ENCODE measurements at regions not wholly inside any gene's neighbourhood (a gene's known extent, or its start where the extent isn't known, plus 50 kb on each side); places are given as distances from the start of the nearest gene placed in this dataset.

- FAIRE-seq (no peak), DNase-seq (ENCODE audit: insufficient read length, low spot score) (no peak)
These were observed 151.9 kb upstream of the MAF start for GRCh38 chr16:79752396-79752795.

GRCh38 chr16:79751471-79752184, 151.1 kb upstream of the MAF start:
- FAIRE-seq (no peak), DNase-seq (ENCODE audit: insufficient read length, low spot score) (no peak)

- DNase-seq (ENCODE audit: insufficient read length, low spot score) (no peak), FAIRE-seq (no peak)
These were observed 149.8 kb upstream of the MAF start for GRCh38 chr16:79750311-79750710.

- FAIRE-seq: no peak
These were observed 148.1 kb upstream of the MAF start for GRCh38 chr16:79748629-79749028.

GRCh38 chr16:79747688-79748087, 147.2 kb upstream of the MAF start:
- FAIRE-seq (no peak), DNase-seq (ENCODE audit: insufficient read length, low spot score) (no peak)

More at GRCh38 chr16:79748629-79749028, 148.1 kb upstream of the MAF start:
- no peak for DNase-seq (ENCODE audit: insufficient read length, low spot score)

- FAIRE-seq (no peak), DNase-seq (ENCODE audit: insufficient read length, low spot score) (no peak)
These were observed 139.7 kb upstream of the MAF start for GRCh38 chr16:79740252-79740651.

- DNase-seq (ENCODE audit: insufficient read length, low spot score) (no peak), FAIRE-seq (no peak)
These were observed 134.7 kb upstream of the MAF start for GRCh38 chr16:79735271-79735670.

- DNase-seq (ENCODE audit: insufficient read length, low spot score): no peak
- FAIRE-seq: no peak
These were observed 134.2 kb upstream of the MAF start for GRCh38 chr16:79734721-79735120.

- DNase-seq (ENCODE audit: insufficient read length, low spot score): no peak
- FAIRE-seq: no peak
These were observed 128.3 kb upstream of the MAF start for GRCh38 chr16:79728923-79729240.

GRCh38 chr16:79728048-79728922, 127.7 kb upstream of the MAF start:
- FAIRE-seq: no peak
- no peak for DNase-seq (ENCODE audit: insufficient read length, low spot score)

- DNase-seq (ENCODE audit: insufficient read length, low spot score) (no peak), FAIRE-seq (no peak)
These were observed 126.4 kb upstream of the MAF start for GRCh38 chr16:79726902-79727301.

- DNase-seq (ENCODE audit: insufficient read length, low spot score) (no peak), FAIRE-seq (no peak)
These were observed 124.5 kb upstream of the MAF start for GRCh38 chr16:79725051-79725450.

- FAIRE-seq (no peak), DNase-seq (ENCODE audit: insufficient read length, low spot score) (no peak)
These were observed 123.1 kb upstream of the MAF start for GRCh38 chr16:79723583-79724168.

- DNase-seq (ENCODE audit: insufficient read length, low spot score): no peak
- FAIRE-seq: no peak
These were observed 120.7 kb upstream of the MAF start for GRCh38 chr16:79721270-79721669.

GRCh38 chr16:79717333-79718137, 117.0 kb upstream of the MAF start:
- no peak for FAIRE-seq
- DNase-seq (ENCODE audit: insufficient read length, low spot score): no peak

GRCh38 chr16:79716645-79717332, 116.3 kb upstream of the MAF start:
- no peak for DNase-seq (ENCODE audit: insufficient read length, low spot score)
- no peak for FAIRE-seq

- FAIRE-seq (no peak), DNase-seq (ENCODE audit: insufficient read length, low spot score) (no peak)
These were observed 114.5 kb upstream of the MAF start for GRCh38 chr16:79715061-79715460.

GRCh38 chr16:79714440-79714839, 113.9 kb upstream of the MAF start:
- FAIRE-seq (no peak), DNase-seq (ENCODE audit: insufficient read length, low spot score) (no peak)

GRCh38 chr16:79713609-79714309, 113.2 kb upstream of the MAF start:
- DNase-seq (ENCODE audit: insufficient read length, low spot score) (no peak), FAIRE-seq (no peak)

- no peak for FAIRE-seq
- no peak for DNase-seq (ENCODE audit: insufficient read length, low spot score)
These were observed 111.7 kb upstream of the MAF start for GRCh38 chr16:79712276-79712675.
